ENCODE measurements at regions not wholly inside any gene's neighbourhood (a gene's known extent, or its start where the extent isn't known, plus 50 kb on each side); places are given as distances from the start of the nearest gene placed in this dataset.

DNA sequence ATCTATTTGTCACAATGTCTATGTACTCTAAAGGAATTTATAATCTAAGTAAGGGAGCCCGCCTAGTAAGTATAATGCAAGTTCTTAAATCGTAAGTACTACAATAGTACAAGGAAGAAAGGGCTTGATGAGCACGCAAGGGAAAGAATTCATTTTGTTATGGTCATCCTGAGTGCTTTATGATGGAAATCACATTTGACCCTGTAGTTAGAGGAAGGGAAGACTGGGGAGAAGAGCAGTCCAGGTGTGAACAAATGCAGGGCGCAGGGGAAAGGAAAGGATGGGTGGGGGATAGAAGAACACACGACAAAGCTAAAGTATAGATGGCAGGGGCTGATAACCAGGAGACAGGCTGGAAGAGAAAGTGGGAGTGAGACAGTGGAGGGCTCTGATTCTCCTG, 88.2 kb upstream of the ARMC3 start:
- TF ChIP-seq, protein P1, sequence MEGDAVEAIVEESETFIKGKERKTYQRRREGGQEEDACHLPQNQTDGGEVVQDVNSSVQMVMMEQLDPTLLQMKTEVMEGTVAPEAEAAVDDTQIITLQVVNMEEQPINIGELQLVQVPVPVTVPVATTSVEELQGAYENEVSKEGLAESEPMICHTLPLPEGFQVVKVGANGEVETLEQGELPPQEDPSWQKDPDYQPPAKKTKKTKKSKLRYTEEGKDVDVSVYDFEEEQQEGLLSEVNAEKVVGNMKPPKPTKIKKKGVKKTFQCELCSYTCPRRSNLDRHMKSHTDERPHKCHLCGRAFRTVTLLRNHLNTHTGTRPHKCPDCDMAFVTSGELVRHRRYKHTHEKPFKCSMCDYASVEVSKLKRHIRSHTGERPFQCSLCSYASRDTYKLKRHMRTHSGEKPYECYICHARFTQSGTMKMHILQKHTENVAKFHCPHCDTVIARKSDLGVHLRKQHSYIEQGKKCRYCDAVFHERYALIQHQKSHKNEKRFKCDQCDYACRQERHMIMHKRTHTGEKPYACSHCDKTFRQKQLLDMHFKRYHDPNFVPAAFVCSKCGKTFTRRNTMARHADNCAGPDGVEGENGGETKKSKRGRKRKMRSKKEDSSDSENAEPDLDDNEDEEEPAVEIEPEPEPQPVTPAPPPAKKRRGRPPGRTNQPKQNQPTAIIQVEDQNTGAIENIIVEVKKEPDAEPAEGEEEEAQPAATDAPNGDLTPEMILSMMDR (IDR thresholded peaks at IDR 0.05): no peak
- no peak for ATAC-seq
- H3K4me3 Mint-ChIP-seq: no peak overlapping the region
- peaks cover 0 to 8% of the 10 kb centered on the region in 2 donors for H3K4me1 Mint-ChIP-seq
- Histone ChIP-seq H3K36me3 (ENCODE audit: control insufficient read depth, insufficient read depth, low read length) (no peaks in the 10 kb centered on the region), H3K27me3 (ENCODE audit: control insufficient read depth, insufficient read depth, low read length) (no peaks in the 10 kb centered on the region), H3K27ac (ENCODE audit: low read length) (no peak overlapping the region), H3K9me3 (ENCODE audit: control insufficient read depth, insufficient read depth, low read length) (no peaks in the 10 kb centered on the region), H3K4me3 (ENCODE audit: low read length) (no peak overlapping the region), H3K4me1 (ENCODE audit: control insufficient read depth, insufficient read depth, low read length) (no peaks in the 10 kb centered on the region)
- DNase-seq: no peak
- H3K27me3 Mint-ChIP-seq (ENCODE audit: low read depth in 2 of 2): peaks cover 11 to 15% of the 10 kb centered on the region in 2 donors
- 94% methylated on average over 5 of the region's 5 CpGs for WGBS (ENCODE audit: insufficient coverage)
- H3K36me3 Mint-ChIP-seq: no peaks in the 10 kb centered on the region
- H3K9me3 Mint-ChIP-seq: no peaks in the 10 kb centered on the region
- no peak overlapping the region for H3K27ac Mint-ChIP-seq
- intact Hi-C loops (cut with micrococcal nuclease): no loop called here

DNA sequence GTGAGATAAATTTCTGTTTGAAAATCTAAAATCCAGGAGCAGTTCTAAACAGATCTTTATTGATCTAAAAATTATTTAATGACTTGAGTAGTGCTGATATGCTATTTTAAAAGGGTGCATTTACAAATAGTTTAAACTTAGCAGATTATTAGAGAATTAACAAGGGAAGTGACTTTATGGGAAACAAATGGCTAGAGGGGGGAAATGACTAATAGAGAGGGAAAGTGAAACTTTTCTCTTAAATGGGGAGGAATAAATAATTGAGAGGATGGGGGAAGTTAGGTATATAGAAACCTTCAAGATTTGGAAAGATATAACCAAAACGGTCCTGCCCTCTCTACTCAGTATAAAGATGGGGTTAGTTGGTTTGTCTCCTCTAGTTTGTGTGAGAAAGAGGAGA, 90.1 kb upstream of the ARMC3 start:
- no peak for ATAC-seq
- H3K27me3 Mint-ChIP-seq (ENCODE audit: low read depth in 2 of 2): peaks cover 8% of the 10 kb centered on the region in 2 donors
- Histone ChIP-seq H3K9me3 (ENCODE audit: control insufficient read depth, insufficient read depth, low read length) (no peaks in the 10 kb centered on the region), H3K4me3 (ENCODE audit: low read length) (no peak overlapping the region), H3K27ac (ENCODE audit: low read length) (no peak overlapping the region), H3K4me1 (ENCODE audit: control insufficient read depth, insufficient read depth, low read length) (no peaks in the 10 kb centered on the region), H3K27me3 (ENCODE audit: control insufficient read depth, insufficient read depth, low read length) (no peaks in the 10 kb centered on the region), H3K36me3 (ENCODE audit: control insufficient read depth, insufficient read depth, low read length) (no peaks in the 10 kb centered on the region)
- H3K36me3 Mint-ChIP-seq: no peaks in the 10 kb centered on the region
- H3K4me1 Mint-ChIP-seq: peaks cover 0 to 8% of the 10 kb centered on the region in 2 donors
- DNase-seq: no peak
- no CpG with 5 or more reads among the region's 1 CpG for WGBS (ENCODE audit: insufficient coverage)
- H3K9me3 Mint-ChIP-seq: no peaks in the 10 kb centered on the region
- H3K4me3 Mint-ChIP-seq: no peak overlapping the region
- intact Hi-C loops (cut with micrococcal nuclease): no loop called here
- no peak overlapping the region for H3K27ac Mint-ChIP-seq
- TF ChIP-seq, protein P1 (IDR thresholded peaks at IDR 0.05): no peak

DNA sequence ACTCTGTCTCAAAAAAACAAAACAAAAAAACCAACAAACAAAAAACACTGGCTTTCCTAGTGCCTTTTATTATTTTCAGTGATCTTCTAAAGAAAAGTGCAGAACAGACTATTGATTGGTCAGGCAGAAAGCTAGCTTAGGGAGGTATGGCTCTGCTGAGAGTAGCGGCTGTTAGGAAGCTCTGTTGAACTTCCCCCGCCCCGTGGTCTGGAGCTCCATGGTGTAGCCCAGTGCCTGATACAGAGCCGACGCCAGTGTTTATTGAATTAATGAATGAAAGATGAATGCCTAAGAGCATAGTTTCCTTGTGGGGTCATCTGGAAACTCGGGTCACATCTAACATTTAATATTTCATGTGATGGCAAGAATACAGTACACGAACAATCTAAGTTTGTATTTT, 90.5 kb upstream of the ARMC3 start:
- Histone ChIP-seq H3K4me1 (ENCODE audit: control insufficient read depth, insufficient read depth, low read length) (no peaks in the 10 kb centered on the region), H3K27ac (ENCODE audit: low read length) (no peak overlapping the region), H3K36me3 (ENCODE audit: control insufficient read depth, insufficient read depth, low read length) (no peaks in the 10 kb centered on the region), H3K4me3 (ENCODE audit: low read length) (no peak overlapping the region), H3K9me3 (ENCODE audit: control insufficient read depth, insufficient read depth, low read length) (no peaks in the 10 kb centered on the region), H3K27me3 (ENCODE audit: control insufficient read depth, insufficient read depth, low read length) (no peaks in the 10 kb centered on the region)
- intact Hi-C loops (cut with micrococcal nuclease): no loop called here
- DNase-seq: no peak
- peaks cover 0 to 8% of the 10 kb centered on the region in 2 donors for H3K4me1 Mint-ChIP-seq
- no peak overlapping the region for H3K4me3 Mint-ChIP-seq
- H3K36me3 Mint-ChIP-seq: no peaks in the 10 kb centered on the region
- ATAC-seq: no peak
- H3K27me3 Mint-ChIP-seq (ENCODE audit: low read depth in 2 of 2): peaks cover 8% of the 10 kb centered on the region in 2 donors
- no peaks in the 10 kb centered on the region for H3K9me3 Mint-ChIP-seq
- H3K27ac Mint-ChIP-seq: no peak overlapping the region
- WGBS (ENCODE audit: insufficient coverage): 92% methylated on average over 6 of the region's 7 CpGs
- TF ChIP-seq, protein P1 (IDR thresholded peaks at IDR 0.05): no peak

DNA sequence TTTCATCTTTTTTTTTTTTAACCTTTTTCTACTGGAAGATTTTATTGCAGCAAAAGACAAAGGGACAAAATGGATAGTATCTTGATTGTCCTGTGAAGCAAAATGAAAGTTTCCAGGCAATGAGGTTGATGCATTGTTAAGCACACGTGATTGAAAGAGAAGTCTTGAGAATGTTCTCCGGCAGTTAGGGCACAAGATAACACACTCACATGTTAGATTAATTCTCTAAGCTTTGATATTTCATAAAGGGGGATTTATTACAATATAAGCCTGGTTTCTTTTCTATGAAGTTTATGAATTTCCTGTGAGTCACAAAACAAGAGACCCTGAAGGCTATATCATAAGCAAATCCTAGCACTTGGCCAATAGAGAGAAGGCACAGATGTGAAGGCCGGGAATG, 93.4 kb upstream of the ARMC3 start:
- no peaks in the 10 kb centered on the region for H3K36me3 ChIP-seq (ENCODE audit: control insufficient read depth, insufficient read depth, low read length)
- H3K9me3 Mint-ChIP-seq: no peaks in the 10 kb centered on the region
- no peak overlapping the region for H3K4me3 Mint-ChIP-seq
- H3K27me3 Mint-ChIP-seq (ENCODE audit: low read depth in 2 of 2): peaks cover 4 to 8% of the 10 kb centered on the region in 2 donors
- H3K36me3 Mint-ChIP-seq: no peaks in the 10 kb centered on the region
- H3K27ac Mint-ChIP-seq: no peak overlapping the region
- ATAC-seq (no peak), DNase-seq (no peak)
- no peak overlapping the region for H3K4me3 ChIP-seq (ENCODE audit: low read length)
- no peaks in the 10 kb centered on the region for H3K4me1 ChIP-seq (ENCODE audit: control insufficient read depth, insufficient read depth, low read length)
- intact Hi-C loops (cut with micrococcal nuclease): no loop called here
- no peaks in the 10 kb centered on the region for H3K27me3 ChIP-seq (ENCODE audit: control insufficient read depth, insufficient read depth, low read length)
- no peaks in the 10 kb centered on the region for H3K9me3 ChIP-seq (ENCODE audit: control insufficient read depth, insufficient read depth, low read length)
- H3K27ac ChIP-seq (ENCODE audit: low read length): no peak overlapping the region
- peaks cover 0 to 8% of the 10 kb centered on the region in 2 donors for H3K4me1 Mint-ChIP-seq
- WGBS (ENCODE audit: insufficient coverage): 100% methylated on average over 1 of the region's 3 CpGs
- TF ChIP-seq, protein P1 (IDR thresholded peaks at IDR 0.05): no peak
